ENCODE measurements at regions not wholly inside any gene's neighbourhood (a gene's known extent, or its start where the extent isn't known, plus 50 kb on each side); places are given as distances from the start of the nearest gene placed in this dataset.

GRCh38 chr2:8622924-8623465 lies 58.9 kb upstream of the ID2 start:
- no peaks in the 10 kb centered on the region for H3K79me2 ChIP-seq (ENCODE audit: control insufficient read depth, low read length)
- H3K9me2 ChIP-seq (replicated peaks; ENCODE audit: control insufficient read depth, low read length): no peaks in the 10 kb centered on the region
- no peaks in the 10 kb centered on the region for H3F3A ChIP-seq (ENCODE audit: control insufficient read depth, insufficient read depth)
- TF ChIP-seq CTCF (IDR thresholded peaks at IDR 0.05; ENCODE audit: low read depth, low read length, poor library complexity, severe bottlenecking) (no peak), EZH2phosphoT487 (IDR thresholded peaks at IDR 0.05; ENCODE audit: borderline replicate concordance, low read length) (no peak)
- peaks cover 9% of the 10 kb centered on the region for H3K4me1 ChIP-seq (ENCODE audit: control insufficient read depth, low read length)
- H3K27me3 ChIP-seq (ENCODE audit: control insufficient read depth, low read length): peaks cover 3% of the 10 kb centered on the region; the same call in 1 of the 2 replicates
- H3K36me3 ChIP-seq (ENCODE audit: control insufficient read depth, low read length): no peaks in the 10 kb centered on the region
- H3K4me2 ChIP-seq (ENCODE audit: low read length): no peak overlapping the region
- no peaks in the 10 kb centered on the region for H3K9me3 ChIP-seq (ENCODE audit: control insufficient read depth, insufficient read depth, low read length)
- no peak overlapping the region for H3K27ac ChIP-seq (ENCODE audit: low read depth, low read length)
- H4K20me1 ChIP-seq (ENCODE audit: control insufficient read depth, insufficient read depth, low read depth, low read length): no peaks in the 10 kb centered on the region
- H3K4me3 ChIP-seq (ENCODE audit: low read length): no peak overlapping the region

- no peak for TF ChIP-seq EZH2phosphoT487 (IDR thresholded peaks at IDR 0.05; ENCODE audit: borderline replicate concordance, low read length)
- TF ChIP-seq CTCF (IDR thresholded peaks at IDR 0.05; ENCODE audit: low read depth, low read length, poor library complexity, severe bottlenecking): no peak
- Histone ChIP-seq H3K9me3 (ENCODE audit: control insufficient read depth, insufficient read depth, low read length) (no peaks in the 10 kb centered on the region), H3K4me2 (ENCODE audit: low read length) (no peak overlapping the region), H3K4me3 (ENCODE audit: low read length) (no peak overlapping the region), H3K27me3 (ENCODE audit: control insufficient read depth, low read length) (peaks cover 3% of the 10 kb centered on the region; the same call in 1 of the 2 replicates), H3K27ac (ENCODE audit: low read depth, low read length) (no peak overlapping the region), H3F3A (ENCODE audit: control insufficient read depth, insufficient read depth) (no peaks in the 10 kb centered on the region), H3K79me2 (ENCODE audit: control insufficient read depth, low read length) (no peaks in the 10 kb centered on the region), H3K9me2 (replicated peaks; ENCODE audit: control insufficient read depth, low read length) (no peaks in the 10 kb centered on the region), H3K4me1 (ENCODE audit: control insufficient read depth, low read length) (peaks cover 15% of the 10 kb centered on the region), H3K36me3 (ENCODE audit: control insufficient read depth, low read length) (no peaks in the 10 kb centered on the region), H4K20me1 (ENCODE audit: control insufficient read depth, insufficient read depth, low read depth, low read length) (no peaks in the 10 kb centered on the region)
Measured at GRCh38 chr2:8623576-8623957, 58.3 kb upstream of the ID2 start.

GRCh38 chr2:8623958-8624591 lies 57.8 kb upstream of the ID2 start:
- Histone ChIP-seq H3K4me2 (ENCODE audit: low read length) (no peak overlapping the region), H3K9me3 (ENCODE audit: control insufficient read depth, insufficient read depth, low read length) (no peaks in the 10 kb centered on the region), H3K79me2 (ENCODE audit: control insufficient read depth, low read length) (no peaks in the 10 kb centered on the region), H3K4me3 (ENCODE audit: low read length) (no peak overlapping the region), H3F3A (ENCODE audit: control insufficient read depth, insufficient read depth) (no peaks in the 10 kb centered on the region), H3K36me3 (ENCODE audit: control insufficient read depth, low read length) (no peaks in the 10 kb centered on the region), H4K20me1 (ENCODE audit: control insufficient read depth, insufficient read depth, low read depth, low read length) (no peaks in the 10 kb centered on the region), H3K4me1 (ENCODE audit: control insufficient read depth, low read length) (peaks cover 20% of the 10 kb centered on the region), H3K27me3 (ENCODE audit: control insufficient read depth, low read length) (peaks cover 3% of the 10 kb centered on the region; the same call in 1 of the 2 replicates), H3K27ac (ENCODE audit: low read depth, low read length) (no peak overlapping the region), H3K9me2 (replicated peaks; ENCODE audit: control insufficient read depth, low read length) (no peaks in the 10 kb centered on the region)
- TF ChIP-seq CTCF (IDR thresholded peaks at IDR 0.05; ENCODE audit: low read depth, low read length, poor library complexity, severe bottlenecking) (no peak), EZH2phosphoT487 (IDR thresholded peaks at IDR 0.05; ENCODE audit: borderline replicate concordance, low read length) (no peak)

Data from DOHH2 (cell line).